ENCODE measurements at regions not wholly inside any gene's neighbourhood (a gene's known extent, or its start where the extent isn't known, plus 50 kb on each side); places are given as distances from the start of the nearest gene placed in this dataset.

- no peak for TF ChIP-seq GATA3 (IDR thresholded peaks at IDR 0.05; ENCODE audit: low read depth, low read length)
- TF ChIP-seq GATA2 (IDR thresholded peaks at IDR 0.05; ENCODE audit: low read depth, low read length): no peak
These were observed 1214.6 kb downstream of the CDH8 start for GRCh38 chr16:60821661-60822060.

- TF ChIP-seq GATA2 (IDR thresholded peaks at IDR 0.05; ENCODE audit: low read depth, low read length) (no peak), GATA3 (IDR thresholded peaks at IDR 0.05; ENCODE audit: low read depth, low read length) (no peak)
These were observed 1215.9 kb downstream of the CDH8 start for GRCh38 chr16:60820361-60820760.

GRCh38 chr16:60818465-60818864 is 1217.8 kb downstream of the CDH8 start:
- TF ChIP-seq GATA2 (IDR thresholded peaks at IDR 0.05; ENCODE audit: low read depth, low read length): no peak
- TF ChIP-seq GATA3 (IDR thresholded peaks at IDR 0.05; ENCODE audit: low read depth, low read length): no peak

GRCh38 chr16:60816461-60816860 is 1219.8 kb downstream of the CDH8 start:
- TF ChIP-seq GATA2 (IDR thresholded peaks at IDR 0.05; ENCODE audit: low read depth, low read length) (no peak), GATA3 (IDR thresholded peaks at IDR 0.05; ENCODE audit: low read depth, low read length) (no peak)

- no peak for TF ChIP-seq GATA2 (IDR thresholded peaks at IDR 0.05; ENCODE audit: low read depth, low read length)
- TF ChIP-seq GATA3 (IDR thresholded peaks at IDR 0.05; ENCODE audit: low read depth, low read length): no peak
These were observed 1220.4 kb downstream of the CDH8 start for GRCh38 chr16:60815865-60816264.

- TF ChIP-seq GATA3 (IDR thresholded peaks at IDR 0.05; ENCODE audit: low read depth, low read length): no peak
- TF ChIP-seq GATA2 (IDR thresholded peaks at IDR 0.05; ENCODE audit: low read depth, low read length): no peak
These were observed 1221.2 kb downstream of the CDH8 start for GRCh38 chr16:60815033-60815432.

- TF ChIP-seq GATA3 (IDR thresholded peaks at IDR 0.05; ENCODE audit: low read depth, low read length): no peak
- no peak for TF ChIP-seq GATA2 (IDR thresholded peaks at IDR 0.05; ENCODE audit: low read depth, low read length)
These were observed 1224.6 kb downstream of the CDH8 start for GRCh38 chr16:60811657-60812056.

GRCh38 chr16:60811051-60811608 is 1225.1 kb downstream of the CDH8 start:
- TF ChIP-seq GATA3 (IDR thresholded peaks at IDR 0.05; ENCODE audit: low read depth, low read length) (no peak), GATA2 (IDR thresholded peaks at IDR 0.05; ENCODE audit: low read depth, low read length) (no peak)

- TF ChIP-seq GATA3 (IDR thresholded peaks at IDR 0.05; ENCODE audit: low read depth, low read length) (no peak), GATA2 (IDR thresholded peaks at IDR 0.05; ENCODE audit: low read depth, low read length) (no peak)
These were observed 1226.0 kb downstream of the CDH8 start for GRCh38 chr16:60810250-60810649.

- TF ChIP-seq GATA3 (IDR thresholded peaks at IDR 0.05; ENCODE audit: low read depth, low read length): no peak
- no peak for TF ChIP-seq GATA2 (IDR thresholded peaks at IDR 0.05; ENCODE audit: low read depth, low read length)
These were observed 1243.8 kb downstream of the CDH8 start for GRCh38 chr16:60792437-60792836.

- no peak for TF ChIP-seq GATA2 (IDR thresholded peaks at IDR 0.05; ENCODE audit: low read depth, low read length)
- no peak for TF ChIP-seq GATA3 (IDR thresholded peaks at IDR 0.05; ENCODE audit: low read depth, low read length)
These were observed 1247.6 kb downstream of the CDH8 start for GRCh38 chr16:60788631-60789030.

- TF ChIP-seq GATA3 (IDR thresholded peaks at IDR 0.05; ENCODE audit: low read depth, low read length) (no peak), GATA2 (IDR thresholded peaks at IDR 0.05; ENCODE audit: low read depth, low read length) (no peak)
These were observed 1260.0 kb downstream of the CDH8 start for GRCh38 chr16:60776281-60776680.

GRCh38 chr16:60771138-60771537 is 1265.1 kb downstream of the CDH8 start:
- TF ChIP-seq GATA2 (IDR thresholded peaks at IDR 0.05; ENCODE audit: low read depth, low read length) (no peak), GATA3 (IDR thresholded peaks at IDR 0.05; ENCODE audit: low read depth, low read length) (no peak)

- TF ChIP-seq GATA3 (IDR thresholded peaks at IDR 0.05; ENCODE audit: low read depth, low read length) (no peak), GATA2 (IDR thresholded peaks at IDR 0.05; ENCODE audit: low read depth, low read length) (no peak)
These were observed 1272.4 kb downstream of the CDH8 start for GRCh38 chr16:60763869-60764268.

GRCh38 chr16:60755907-60756306 is 1280.3 kb downstream of the CDH8 start:
- no peak for TF ChIP-seq GATA2 (IDR thresholded peaks at IDR 0.05; ENCODE audit: low read depth, low read length)

- TF ChIP-seq GATA2 (IDR thresholded peaks at IDR 0.05; ENCODE audit: low read depth, low read length): no peak
- no peak for TF ChIP-seq GATA3 (IDR thresholded peaks at IDR 0.05; ENCODE audit: low read depth, low read length)
These were observed 1287.9 kb downstream of the CDH8 start for GRCh38 chr16:60748366-60748765.

All from SH-SY5Y (cell line).